ENCODE measurements at regions not wholly inside any gene's neighbourhood (a gene's known extent, or its start where the extent isn't known, plus 50 kb on each side); places are given as distances from the start of the nearest gene placed in this dataset.

DNA sequence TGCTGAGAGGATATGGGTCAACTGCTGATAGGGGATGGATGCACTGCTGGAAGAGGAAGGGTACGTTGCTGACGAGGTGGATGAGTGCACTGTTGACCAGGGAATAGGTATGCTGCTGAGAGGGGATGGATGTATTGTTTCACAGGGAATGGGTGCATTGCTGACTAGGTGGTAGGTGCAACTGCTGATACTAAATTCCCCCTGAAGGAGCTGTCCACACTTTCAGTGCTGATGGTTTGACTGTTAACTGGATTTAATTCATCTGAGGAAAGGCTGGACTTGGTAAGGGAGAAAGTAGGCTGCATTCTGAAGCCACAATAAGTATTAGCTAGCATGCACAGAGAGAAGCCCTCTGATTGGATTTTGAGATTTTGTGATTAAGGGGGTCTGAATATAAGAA is 1196.8 kb upstream of the PHF14 start:
- Histone ChIP-seq H2AK5ac (ENCODE audit: low read depth, low read length) (no peak overlapping the region), H3K4ac (ENCODE audit: low read depth, low read length) (no peak overlapping the region), H3K36me3 (ENCODE audit: control insufficient read depth, insufficient read depth, low read length) (no peaks in the 10 kb centered on the region), H3K9me3 (ENCODE audit: control insufficient read depth, insufficient read depth, low read length) (peaks cover 18% of the 10 kb centered on the region), H3K9ac (ENCODE audit: low read depth, low read length) (no peak overlapping the region), H3K4me1 (ENCODE audit: control insufficient read depth, insufficient read depth, low read length) (no peaks in the 10 kb centered on the region), H3K27ac (ENCODE audit: insufficient read depth, low read length) (no peak overlapping the region), H3K27me3 (ENCODE audit: control insufficient read depth, insufficient read depth, low read length) (no peaks in the 10 kb centered on the region), H3K23ac (ENCODE audit: low read depth, low read length) (no peak overlapping the region), H2AFZ (replicated peaks; ENCODE audit: low read length, poor library complexity) (no peak overlapping the region), H3K4me3 (ENCODE audit: insufficient read depth, low read depth, low read length) (no peak overlapping the region), H4K91ac (ENCODE audit: insufficient read depth, low read depth, low read length) (no peak overlapping the region), H2AK9ac (replicated peaks; ENCODE audit: low read depth, low read length, poor library complexity) (no peak overlapping the region), H3K14ac (replicated peaks; ENCODE audit: low read depth, low read length) (no peak overlapping the region), H3K9me1 (ENCODE audit: insufficient read depth, low read length) (no peaks in the 10 kb centered on the region), H3K4me2 (ENCODE audit: low read depth, low read length) (no peak overlapping the region), H4K20me1 (ENCODE audit: insufficient read depth, low read length) (no peaks in the 10 kb centered on the region), H4K5ac (ENCODE audit: low read depth, low read length) (no peak overlapping the region), H2BK120ac (ENCODE audit: low read depth, low read length) (no peak overlapping the region), H2BK15ac (ENCODE audit: low read depth, low read length) (no peak overlapping the region), H2BK20ac (ENCODE audit: low read depth, low read length) (no peak overlapping the region), H2BK5ac (ENCODE audit: low read depth, low read length, poor library complexity, severe bottlenecking) (no peak overlapping the region), H3K79me1 (ENCODE audit: low read depth in 1 of 2, low read length in 2 of 2) (no peaks in the 10 kb centered on the region), H4K8ac (ENCODE audit: low read depth in 2 of 2, low read length in 2 of 2) (no peak overlapping the region), H3K18ac (ENCODE audit: low read depth, low read length) (no peak overlapping the region), H3K56ac (ENCODE audit: extremely low read depth, insufficient read depth, low read length) (no peak overlapping the region)
- no CpG with 5 or more reads among the region's 2 CpGs for WGBS, 2 experiments (ENCODE audit: extremely low coverage in 2 of 2, insufficient read length in 1 of 2)
- ChIA-PET POLR2A (ENCODE audit: unreplicated experiment) (no interaction called here), CTCF (no interaction called here)
- in situ Hi-C loops (cut with MboI; ENCODE audit: low sequenced_read_pairs) = no loop called here
- BruUV-seq (replicated peaks) = no TSS peak
- no peak for DNase-seq
- dilution Hi-C loops (cut with HindIII; ENCODE audit: low sequenced_read_pairs, unreplicated experiment) = no loop called here
- TF ChIP-seq MAZ (IDR thresholded peaks at IDR 0.05; ENCODE audit: borderline replicate concordance, low read depth, low read length) (no peak), POLR2A (IDR thresholded peaks at IDR 0.05; ENCODE audit: low read depth, low read length) (no peak), SMC3 (IDR thresholded peaks at IDR 0.05; ENCODE audit: low read depth, low read length) (no peak), NFE2L2 (IDR thresholded peaks at IDR 0.05; ENCODE audit: low read depth, low read length) (no peak), RFX5 (IDR thresholded peaks at IDR 0.05; ENCODE audit: low read depth, low read length) (no peak), RAD21 (IDR thresholded peaks at IDR 0.05; ENCODE audit: low read length) (no peak), CTCF (conservative IDR thresholded peaks at IDR 0.05; ENCODE audit: low read depth, low read length) (no peak), CHD1 (IDR thresholded peaks at IDR 0.05; ENCODE audit: low read depth, low read length) (no peak), FOS (IDR thresholded peaks at IDR 0.05; ENCODE audit: low read depth, low read length) (no peak), MAFK (IDR thresholded peaks at IDR 0.05; ENCODE audit: low read depth, low read length) (no peak), RCOR1 (IDR thresholded peaks at IDR 0.05; ENCODE audit: insufficient replicate concordance, low read length) (no peak), CEBPB (IDR thresholded peaks at IDR 0.05; ENCODE audit: low read depth, low read length) (no peak), BHLHE40 (IDR thresholded peaks at IDR 0.05; ENCODE audit: low read depth, low read length) (no peak), MXI1 (IDR thresholded peaks at IDR 0.05; ENCODE audit: borderline replicate concordance, low read depth, low read length) (no peak)
- TF ChIP-seq, protein P1, sequence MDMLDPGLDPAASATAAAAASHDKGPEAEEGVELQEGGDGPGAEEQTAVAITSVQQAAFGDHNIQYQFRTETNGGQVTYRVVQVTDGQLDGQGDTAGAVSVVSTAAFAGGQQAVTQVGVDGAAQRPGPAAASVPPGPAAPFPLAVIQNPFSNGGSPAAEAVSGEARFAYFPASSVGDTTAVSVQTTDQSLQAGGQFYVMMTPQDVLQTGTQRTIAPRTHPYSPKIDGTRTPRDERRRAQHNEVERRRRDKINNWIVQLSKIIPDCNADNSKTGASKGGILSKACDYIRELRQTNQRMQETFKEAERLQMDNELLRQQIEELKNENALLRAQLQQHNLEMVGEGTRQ (IDR thresholded peaks at IDR 0.05; ENCODE audit: low read depth, low read length) = no peak
- TF ChIP-seq, protein P2, sequence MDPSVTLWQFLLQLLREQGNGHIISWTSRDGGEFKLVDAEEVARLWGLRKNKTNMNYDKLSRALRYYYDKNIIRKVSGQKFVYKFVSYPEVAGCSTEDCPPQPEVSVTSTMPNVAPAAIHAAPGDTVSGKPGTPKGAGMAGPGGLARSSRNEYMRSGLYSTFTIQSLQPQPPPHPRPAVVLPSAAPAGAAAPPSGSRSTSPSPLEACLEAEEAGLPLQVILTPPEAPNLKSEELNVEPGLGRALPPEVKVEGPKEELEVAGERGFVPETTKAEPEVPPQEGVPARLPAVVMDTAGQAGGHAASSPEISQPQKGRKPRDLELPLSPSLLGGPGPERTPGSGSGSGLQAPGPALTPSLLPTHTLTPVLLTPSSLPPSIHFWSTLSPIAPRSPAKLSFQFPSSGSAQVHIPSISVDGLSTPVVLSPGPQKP (IDR thresholded peaks at IDR 0.05; ENCODE audit: borderline replicate concordance, low read depth, low read length) = no peak
- no peak for ATAC-seq (ENCODE audit: low read depth)
- intact Hi-C loops (cut with micrococcal nuclease) = no loop called here

Data from IMR-90 (cell line).